Duodenal mucosa (tissue), 2 donors: ENCODE measurements at regions not wholly inside any gene's neighbourhood (a gene's known extent, or its start where the extent isn't known, plus 50 kb on each side); places are given as distances from the start of the nearest gene placed in this dataset.

Source experiments
- H3K27ac ChIP-seq: one replicate; pipeline ENCODE4 v1.7.0; 2013; ENCODE audit warnings: low read depth, low read length
- H3K27me3 ChIP-seq, 2 donors: one replicate each; pipeline ENCODE4 v1.7.0; 2013; ENCODE audit warnings: low read length in 2 of 2, control low read depth in 1 of 2; ENCODE audit not compliant: insufficient read depth in 2 of 2, control insufficient read depth in 1 of 2
- H3K36me3 ChIP-seq, 2 donors: one replicate each; pipeline ENCODE4 v1.7.0; 2013; ENCODE audit warnings: low read length in 2 of 2, control low read depth in 1 of 2; ENCODE audit not compliant: insufficient read depth in 2 of 2, control insufficient read depth in 1 of 2
- H3K4me1 ChIP-seq, 2 donors: one replicate each; pipeline ENCODE4 v1.7.0; 2013; ENCODE audit warnings: low read length in 2 of 2, control low read depth in 1 of 2; ENCODE audit not compliant: insufficient read depth in 2 of 2, control insufficient read depth in 1 of 2
- H3K4me3 ChIP-seq, 2 donors: one replicate each; pipeline ENCODE4 v1.7.0; 2013; ENCODE audit warnings: low read length in 2 of 2, low read depth in 1 of 2
- H3K9ac ChIP-seq, 2 donors: one replicate each; pipeline ENCODE4 v1.7.0; 2013; ENCODE audit warnings: low read length in 2 of 2, low read depth in 1 of 2
- H3K9me3 ChIP-seq, 2 donors: one replicate each; pipeline ENCODE4 v1.7.0; 2013; ENCODE audit warnings: low read length in 2 of 2, control low read depth in 1 of 2; ENCODE audit not compliant: control insufficient read depth in 1 of 2

DNA sequence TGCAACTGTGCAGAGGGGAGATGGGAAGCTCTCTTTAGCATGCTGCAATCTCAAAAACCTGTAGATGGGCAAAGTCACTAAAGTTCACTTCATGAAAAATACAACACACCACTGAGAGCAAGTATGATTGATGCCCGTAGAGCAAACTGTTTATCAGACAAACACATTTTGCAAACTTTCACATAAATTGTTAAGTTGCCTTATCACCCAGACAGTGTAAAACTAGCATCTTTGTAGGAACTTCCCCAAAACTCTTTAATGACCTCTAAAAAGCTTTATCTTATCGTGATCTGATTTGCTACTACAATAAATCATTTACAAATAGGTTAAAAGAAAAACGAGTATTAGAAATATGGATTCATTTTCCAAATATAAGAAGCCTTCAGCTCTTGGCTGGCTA lies 391.0 kb downstream of the LMO4 start:
- peaks cover 3 to 21% of the 10 kb centered on the region in 2 donors for H3K4me1 ChIP-seq
- H3K27ac ChIP-seq, result no peak overlapping the region
- H3K36me3 ChIP-seq, result no peaks in the 10 kb centered on the region
- H3K4me3 ChIP-seq, result no peak overlapping the region
- no peak overlapping the region for H3K9ac ChIP-seq
- H3K9me3 ChIP-seq, result no peaks in the 10 kb centered on the region
- no peaks in the 10 kb centered on the region for H3K27me3 ChIP-seq

DNA sequence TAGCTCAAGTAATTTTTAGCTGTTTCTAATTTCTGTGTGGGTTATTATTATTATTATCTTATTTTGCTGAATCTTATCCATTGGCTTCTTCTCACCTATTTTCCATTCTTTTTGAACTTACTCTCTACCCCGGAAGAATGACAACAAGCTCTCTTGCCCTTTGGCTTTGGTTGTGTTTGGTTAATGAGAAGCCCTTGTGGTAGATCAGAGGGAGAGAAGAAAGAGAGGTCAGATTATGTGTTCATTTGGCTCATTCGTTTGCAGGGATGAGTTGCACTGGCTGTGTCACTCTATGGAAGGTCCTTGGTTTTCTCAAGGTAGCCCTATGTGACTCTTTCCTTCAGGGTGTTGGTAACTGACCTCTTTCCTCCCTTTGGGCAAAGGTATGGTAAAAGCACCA lies 391.9 kb downstream of the LMO4 start:
- Histone ChIP-seq H3K9me3 (no peaks in the 10 kb centered on the region), H3K27ac (no peak overlapping the region), H3K27me3 (no peaks in the 10 kb centered on the region), H3K4me1 (peaks cover 3 to 21% of the 10 kb centered on the region in 2 donors), H3K4me3 (no peak overlapping the region), H3K36me3 (no peaks in the 10 kb centered on the region), H3K9ac (no peak overlapping the region)

DNA sequence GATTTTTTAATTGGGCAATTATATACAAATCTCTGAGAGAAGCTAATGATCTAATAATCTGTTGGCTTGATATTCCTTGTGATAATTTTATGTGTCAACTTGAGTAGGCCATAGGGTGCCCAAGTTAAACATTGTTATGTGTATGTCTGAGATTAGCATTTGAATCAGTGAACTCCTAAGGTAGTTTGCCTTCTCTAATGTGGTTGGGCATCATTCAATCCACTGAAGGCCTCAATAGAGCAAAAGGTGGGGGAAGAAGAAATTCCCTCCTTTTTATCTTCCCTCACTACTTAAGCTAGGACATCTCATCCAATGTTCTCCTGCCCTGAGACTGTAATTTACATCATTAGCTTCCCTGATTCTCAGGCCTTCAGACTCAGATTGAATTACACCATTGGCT lies 394.5 kb downstream of the LMO4 start:
- Histone ChIP-seq H3K27ac (no peak overlapping the region), H3K36me3 (no peaks in the 10 kb centered on the region), H3K9me3 (no peaks in the 10 kb centered on the region), H3K4me1 (peaks cover 0 to 4% of the 10 kb centered on the region in 2 donors), H3K9ac (no peak overlapping the region), H3K4me3 (no peak overlapping the region), H3K27me3 (no peaks in the 10 kb centered on the region)

DNA sequence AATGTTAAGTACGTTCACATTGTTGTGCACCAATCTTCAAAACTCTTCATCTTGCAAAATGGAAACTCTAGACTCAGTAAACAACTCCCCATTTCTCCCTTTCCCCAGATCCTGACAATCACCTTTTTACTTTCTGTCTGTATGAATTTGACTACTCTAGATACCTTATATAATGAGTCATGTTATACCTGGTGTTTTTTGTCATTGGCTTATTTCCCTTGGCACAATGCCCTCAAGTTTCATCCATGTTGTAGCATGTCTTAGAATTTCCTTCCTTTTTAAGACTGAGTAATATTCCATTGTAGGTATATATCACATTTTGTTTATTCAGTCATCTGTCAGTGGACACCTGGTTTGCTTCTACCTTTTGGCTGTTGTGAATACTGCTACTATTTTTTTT lies 399.5 kb downstream of the LMO4 start:
- Histone ChIP-seq H3K27ac (no peak overlapping the region), H3K4me1 (no peaks in the 10 kb centered on the region), H3K27me3 (no peaks in the 10 kb centered on the region), H3K36me3 (no peaks in the 10 kb centered on the region), H3K4me3 (no peak overlapping the region), H3K9ac (no peak overlapping the region), H3K9me3 (no peaks in the 10 kb centered on the region)

DNA sequence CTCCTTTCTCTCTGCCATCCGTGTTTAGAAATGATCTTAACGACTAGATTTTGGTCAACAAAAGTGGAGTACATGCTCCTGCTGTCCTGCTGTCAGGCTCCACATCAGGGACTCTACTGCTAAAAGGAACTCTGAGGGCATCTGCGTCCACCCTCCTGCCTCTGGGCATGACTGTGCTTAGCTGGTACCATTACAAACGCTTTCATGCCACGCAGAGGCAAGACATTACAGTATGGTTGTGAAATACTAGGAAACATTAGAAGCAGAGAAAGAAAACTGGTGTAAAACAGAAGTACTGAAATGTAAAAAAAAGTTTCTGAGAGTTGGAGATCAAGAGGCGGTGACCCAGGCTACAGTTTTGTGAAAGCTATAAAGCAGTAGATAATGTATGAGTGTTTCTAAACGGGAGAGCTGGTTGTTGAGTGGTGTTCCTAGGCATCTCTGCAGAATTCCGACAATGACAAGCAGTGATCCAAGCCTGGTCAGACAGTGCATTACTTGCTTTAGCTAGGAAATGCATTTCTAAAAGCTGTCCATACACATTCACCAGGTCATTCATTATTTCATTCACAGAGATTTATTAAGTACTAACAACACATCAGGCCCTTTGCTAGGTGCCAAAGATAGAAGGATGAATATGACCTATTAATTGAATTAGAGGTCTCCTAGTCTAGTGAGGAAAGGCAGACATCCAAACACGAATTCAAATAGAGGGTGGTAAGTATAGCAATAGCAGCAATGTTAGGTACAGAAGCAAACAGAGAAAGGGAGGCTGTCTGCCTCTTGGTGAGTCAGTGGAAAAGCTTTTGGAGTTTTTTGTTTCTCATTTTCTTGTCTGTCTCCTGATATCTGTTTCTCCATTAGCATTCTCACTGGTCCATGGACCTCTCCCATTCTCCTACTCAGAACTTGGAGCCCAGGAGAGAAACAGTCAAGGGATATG lies 401.9 kb downstream of the LMO4 start:
- Histone ChIP-seq H3K4me3 (no peak overlapping the region), H3K9me3 (no peaks in the 10 kb centered on the region), H3K27ac (no peak overlapping the region), H3K36me3 (no peaks in the 10 kb centered on the region), H3K9ac (no peak overlapping the region), H3K27me3 (no peaks in the 10 kb centered on the region), H3K4me1 (no peaks in the 10 kb centered on the region)

DNA sequence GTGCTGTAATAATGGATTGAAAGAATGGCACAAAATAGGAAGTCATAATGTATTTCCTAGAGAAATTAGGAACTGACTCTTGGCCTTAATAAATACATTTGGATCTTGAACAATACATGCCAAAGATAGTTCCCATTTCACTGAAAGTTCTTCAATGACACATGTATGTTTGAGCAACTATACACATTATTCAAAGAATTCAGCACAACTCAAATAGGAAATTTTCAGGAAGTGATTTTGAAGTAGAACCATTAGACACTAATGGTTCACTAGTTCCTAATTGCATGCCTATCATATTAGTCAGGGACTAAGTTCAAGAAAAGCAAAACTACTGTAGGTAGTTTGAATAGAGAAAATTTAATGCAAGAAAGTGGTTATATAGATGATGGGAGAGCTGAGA lies 404.7 kb downstream of the LMO4 start:
- H3K4me3 ChIP-seq, result no peak overlapping the region
- no peaks in the 10 kb centered on the region for H3K4me1 ChIP-seq
- no peaks in the 10 kb centered on the region for H3K27me3 ChIP-seq
- H3K36me3 ChIP-seq, result no peaks in the 10 kb centered on the region
- H3K9me3 ChIP-seq, result no peaks in the 10 kb centered on the region
- no peak overlapping the region for H3K27ac ChIP-seq
- H3K9ac ChIP-seq, result no peak overlapping the region

DNA sequence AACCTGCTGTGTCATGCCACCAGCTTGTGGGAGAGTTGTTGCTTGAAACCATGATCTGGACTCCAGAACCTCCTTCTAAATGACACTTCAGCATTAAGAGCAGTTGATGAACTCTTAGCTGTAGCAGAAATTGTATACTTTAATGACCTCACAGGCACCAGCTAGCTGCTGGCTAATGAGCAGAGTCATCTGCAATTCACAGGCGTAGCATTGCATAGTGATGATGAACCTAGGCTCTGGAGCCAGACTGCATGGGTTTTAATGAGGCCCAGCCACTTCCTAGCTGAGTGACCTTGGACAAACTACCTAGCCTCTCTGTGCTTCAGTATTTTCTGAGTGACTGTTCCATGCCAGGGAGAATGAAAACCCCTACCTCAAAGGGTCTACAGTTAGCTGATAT lies 407.1 kb downstream of the LMO4 start:
- H3K36me3 ChIP-seq, result no peaks in the 10 kb centered on the region
- no peaks in the 10 kb centered on the region for H3K4me1 ChIP-seq
- H3K9ac ChIP-seq, result no peak overlapping the region
- H3K9me3 ChIP-seq, result no peaks in the 10 kb centered on the region
- no peak overlapping the region for H3K4me3 ChIP-seq
- no peak overlapping the region for H3K27ac ChIP-seq
- H3K27me3 ChIP-seq, result no peaks in the 10 kb centered on the region

DNA sequence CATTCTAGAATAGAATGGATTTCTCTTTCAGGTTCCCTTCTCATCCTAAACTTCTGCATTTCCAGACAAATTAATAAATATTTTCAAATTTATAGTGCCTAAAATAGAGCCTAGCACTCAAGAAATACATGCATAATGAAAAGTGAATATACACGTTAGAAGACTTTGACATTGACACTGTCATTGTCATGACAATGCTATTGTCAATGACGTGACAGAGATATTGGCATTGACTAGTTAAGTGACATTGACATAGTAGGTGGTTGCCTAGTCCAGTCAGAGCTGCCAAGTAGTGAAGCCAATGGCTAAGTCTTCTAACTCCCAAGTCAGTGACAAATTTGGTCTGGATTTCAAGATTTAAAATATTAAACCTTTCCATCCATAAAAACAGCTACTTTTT lies 410.5 kb downstream of the LMO4 start:
- H3K4me1 ChIP-seq, result no peaks in the 10 kb centered on the region
- no peaks in the 10 kb centered on the region for H3K27me3 ChIP-seq
- no peaks in the 10 kb centered on the region for H3K9me3 ChIP-seq
- no peak overlapping the region for H3K9ac ChIP-seq
- H3K27ac ChIP-seq, result no peak overlapping the region
- no peaks in the 10 kb centered on the region for H3K36me3 ChIP-seq
- no peak overlapping the region for H3K4me3 ChIP-seq

DNA sequence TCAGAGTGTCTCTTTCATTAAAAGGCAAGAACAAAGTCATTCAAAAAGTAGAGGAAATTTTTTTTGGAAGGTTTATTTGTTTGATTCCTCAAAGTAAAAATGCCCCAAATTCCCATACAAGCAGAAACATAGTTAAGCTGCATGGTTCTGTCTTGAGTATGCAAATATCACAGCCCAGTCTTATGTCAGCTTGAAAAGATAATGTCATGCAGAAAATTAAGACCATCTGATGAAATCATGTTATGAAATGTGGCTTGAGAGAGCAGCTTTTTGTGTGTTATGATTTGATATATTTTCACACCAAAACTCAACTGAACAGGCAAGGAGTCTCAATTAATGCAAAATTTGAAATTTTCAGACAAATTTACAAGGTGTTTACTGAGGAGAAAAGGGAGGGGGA lies 411.0 kb downstream of the LMO4 start:
- Histone ChIP-seq H3K9ac (no peak overlapping the region), H3K27ac (no peak overlapping the region), H3K4me3 (no peak overlapping the region), H3K9me3 (no peaks in the 10 kb centered on the region), H3K36me3 (no peaks in the 10 kb centered on the region), H3K4me1 (no peaks in the 10 kb centered on the region), H3K27me3 (no peaks in the 10 kb centered on the region)

DNA sequence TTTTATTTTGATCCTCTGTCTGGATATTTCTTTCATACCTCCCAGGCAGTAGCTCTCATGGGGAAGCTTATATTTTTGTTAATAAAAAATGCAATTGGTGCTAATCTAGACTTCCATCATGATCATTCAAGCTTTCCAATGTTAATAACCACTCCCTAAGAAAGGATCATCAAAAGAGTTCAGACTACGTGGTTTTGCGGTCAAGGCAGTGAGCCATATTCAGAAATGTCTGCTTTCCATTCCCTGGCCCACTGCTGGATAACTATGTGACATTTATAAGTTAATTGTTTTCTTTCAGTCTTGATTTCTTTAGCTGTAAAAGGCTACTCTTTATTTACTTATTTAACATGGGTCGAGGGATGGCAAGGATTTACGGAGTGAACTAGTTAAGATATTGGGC lies 414.6 kb downstream of the LMO4 start:
- H3K4me3 ChIP-seq, result no peak overlapping the region

More for the DNA sequence above, 414.6 kb downstream of the LMO4 start:
- Histone ChIP-seq H3K4me1 (no peaks in the 10 kb centered on the region), H3K36me3 (no peaks in the 10 kb centered on the region), H3K9me3 (no peaks in the 10 kb centered on the region), H3K9ac (no peak overlapping the region), H3K27ac (no peak overlapping the region), H3K27me3 (no peaks in the 10 kb centered on the region)
